Endothelial cell of umbilical vein (primary cell): ENCODE measurements at regions not wholly inside any gene's neighbourhood (a gene's known extent, or its start where the extent isn't known, plus 50 kb on each side); places are given as distances from the start of the nearest gene placed in this dataset.

Experiments
- BruUV-seq: library from RNA; stranded (reverse); fragments of 400-500 nt; replicated peaks from 2 replicates; lab custom pipeline; 2021; lab: Mats Ljungman, UMichigan
- CTCF ChIA-PET: fragments of 300-600, 350-600 bp; sonication (Branson Sonifier 250); formaldehyde crosslinking; loops from one replicate; lab custom pipeline; 2021; ENCODE audit warnings: antibody characterized with exemption, inconsistent platforms; lab: Charles Lee
- POLR2A ChIA-PET: fragments of 300-600, 350-600 bp; sonication (Branson Sonifier 250); formaldehyde crosslinking; loops from one replicate; lab custom pipeline; 2021; ENCODE audit warnings: antibody characterized with exemption, inconsistent platforms; lab: Charles Lee
- DNase-seq: peaks from one replicate; pipeline ENCODE4 v3.0.0-alpha.2; 2011; ENCODE audit warnings: low read depth, low spot score
- FAIRE-seq: peaks from 2 replicates; lab custom pipeline; 2011; peaks lifted over from hg19 to GRCh38; lab: Jason Lieb, UNC
- H2AFZ ChIP-seq: 2 replicates; pipeline ENCODE4 v1.6.0; 2012; ENCODE audit warnings: low read depth, low read length, control low read depth, inconsistent platforms
- H3K27ac ChIP-seq: 2 replicates; pipeline ENCODE4 v1.5.1; 2011; ENCODE audit warnings: low read depth, mild to moderate bottlenecking, control low read depth, low read length, moderate library complexity; ENCODE audit not compliant: insufficient read depth
- H3K27me3 ChIP-seq, 2 experiments: 2 replicates each; pipeline versions ENCODE4 v1.6.0 to v1.6.1; 2011; ENCODE audit warnings: low read length in 2 of 2, mixed read lengths in 1 of 2; ENCODE audit not compliant: control insufficient read depth in 2 of 2, insufficient read depth in 2 of 2
- H3K36me3 ChIP-seq, 2 experiments: 2 replicates in 1 of 2; 3 replicates in 1 of 2; pipeline ENCODE4 v1.5.1; 2011; ENCODE audit warnings: low read length in 2 of 2, mild to moderate bottlenecking in 1 of 2, moderate library complexity in 1 of 2; ENCODE audit not compliant: control insufficient read depth in 2 of 2, insufficient read depth in 2 of 2; ENCODE audit errors: extremely low read depth in 1 of 2
- H3K4me1 ChIP-seq: 3 replicates; pipeline ENCODE4 v1.5.1; 2011; ENCODE audit warnings: mild to moderate bottlenecking, low read length; ENCODE audit not compliant: control insufficient read depth, insufficient read depth; ENCODE audit errors: extremely low read depth
- H3K4me2 ChIP-seq: 2 replicates; pipeline ENCODE4 v1.6.1; 2011; ENCODE audit warnings: low read length, control low read depth, mixed read lengths; ENCODE audit not compliant: insufficient read depth
- H3K4me3 ChIP-seq, 3 experiments: fragments of 200-600 bp in 1 of 3; sonication (generic), shearing (Covaris generic) in 1 of 3; replicated peaks in 1 of 3; 2 replicates each; pipeline ENCODE4 v1.5.1; 2011 to 2016; ENCODE audit warnings: control low read depth in 3 of 3, low read length in 3 of 3, mild to moderate bottlenecking in 2 of 3, inconsistent platforms in 1 of 3, low read depth in 1 of 3, moderate library complexity in 1 of 3; ENCODE audit not compliant: insufficient read depth in 1 of 3
- H3K79me2 ChIP-seq: 2 replicates; pipeline ENCODE4 v1.6.0; 2012; ENCODE audit warnings: low read length, inconsistent platforms; ENCODE audit not compliant: control insufficient read depth, insufficient read depth
- H3K9ac ChIP-seq: replicated peaks from 2 replicates; pipeline ENCODE3; 2011; ENCODE audit warnings: low read length, control low read depth; ENCODE audit not compliant: insufficient read depth; ENCODE audit errors: extremely low read depth
- H3K9me1 ChIP-seq: replicated peaks from 3 replicates; pipeline ENCODE4 v1.6.0; 2011; ENCODE audit warnings: mild to moderate bottlenecking, low read length; ENCODE audit not compliant: control insufficient read depth, insufficient read depth; ENCODE audit errors: extremely low read depth
- H3K9me3 ChIP-seq: replicated peaks from 2 replicates; pipeline ENCODE4 v1.5.1; 2012; ENCODE audit warnings: low read length, inconsistent platforms; ENCODE audit not compliant: control insufficient read depth, insufficient read depth
- H4K20me1 ChIP-seq: replicated peaks from 2 replicates; pipeline ENCODE3; 2011; ENCODE audit warnings: mild to moderate bottlenecking, low read length; ENCODE audit not compliant: control insufficient read depth, insufficient read depth; ENCODE audit errors: extremely low read depth
- CTCF ChIP-seq, 2 donors: IDR thresholded peaks; 1 replicate in 1 of 2; 2 replicates in 1 of 2; pipeline ENCODE4 v1.5.1; 2011; ENCODE audit warnings: low read length in 2 of 2, mild to moderate bottlenecking in 2 of 2, moderate library complexity in 2 of 2, control low read depth in 1 of 2, inconsistent platforms in 1 of 2, low read depth in 1 of 2; ENCODE audit not compliant: insufficient read depth in 1 of 2; ENCODE audit errors: extremely low read depth in 1 of 2
- EZH2 ChIP-seq: IDR thresholded peaks from 2 replicates; pipeline ENCODE4 v1.6.1; 2012; ENCODE audit warnings: borderline replicate concordance, low read depth, mild to moderate bottlenecking, moderate library complexity, low read length, inconsistent platforms; ENCODE audit not compliant: severe bottlenecking
- FOS ChIP-seq: IDR thresholded peaks from 2 replicates; pipeline ENCODE4 v1.6.1; 2011; ENCODE audit warnings: mild to moderate bottlenecking, low read length, moderate library complexity, borderline replicate concordance; ENCODE audit not compliant: insufficient read depth
- GATA2 ChIP-seq: IDR thresholded peaks from 2 replicates; pipeline ENCODE4 v1.7.0; 2011; ENCODE audit warnings: low read depth, mild to moderate bottlenecking, moderate library complexity, mixed read lengths, low read length; ENCODE audit not compliant: insufficient read length, insufficient read depth
- JUN ChIP-seq: IDR thresholded peaks from 2 replicates; pipeline ENCODE4 v1.6.1; 2011; ENCODE audit warnings: borderline replicate concordance, low read depth; ENCODE audit not compliant: insufficient read length, insufficient read depth
- MAX ChIP-seq: IDR thresholded peaks from 2 replicates; pipeline ENCODE4 v1.6.1; 2011; ENCODE audit not compliant: insufficient read depth, insufficient read length
- MYC ChIP-seq: IDR thresholded peaks from one replicate; pipeline ENCODE4 v1.6.1; 2011; ENCODE audit warnings: mild to moderate bottlenecking, low read depth, low read length
- POLR2A ChIP-seq: IDR thresholded peaks from 2 replicates; pipeline ENCODE4 v1.6.1; 2012; ENCODE audit warnings: low read depth, mild to moderate bottlenecking, control low read depth, low read length
- POLR2AphosphoS5 ChIP-seq: IDR thresholded peaks from 2 replicates; pipeline ENCODE4 v1.6.1; 2012; ENCODE audit warnings: low read depth, mild to moderate bottlenecking, control low read depth, low read length, moderate library complexity; ENCODE audit not compliant: insufficient read depth
- dilution Hi-C: fragments of 300-500 bp; cut with MboI; formaldehyde crosslinking; loops from one replicate; pipeline ENCODE4 v1.15.0; 2019; ENCODE audit warnings: low sequenced_read_pairs; ENCODE audit not compliant: extremely low pct_ligation_motif_present
- intact Hi-C: fragments of 100-400 bp; cut with micrococcal nuclease; formaldehyde crosslinking; loops from one replicate; pipeline ENCODE4 v1.10.0; 2022

GRCh38 chr5:87539839-87540238 is 127.1 kb upstream of the CCNH start:
- POLR2A ChIA-PET, result no interaction called here
- DNase-seq (no peak), FAIRE-seq (no peak)
- H2AFZ ChIP-seq, result no peak overlapping the region
- H3K9me3 ChIP-seq, result no peaks in the 10 kb centered on the region
- intact Hi-C loops, result no loop called here
- dilution Hi-C loops, result no loop called here
- no peaks in the 10 kb centered on the region for H3K4me1 ChIP-seq
- H4K20me1 ChIP-seq, result no peaks in the 10 kb centered on the region
- no peak overlapping the region for H3K4me3 ChIP-seq
- H3K4me2 ChIP-seq, result no peak overlapping the region
- TF ChIP-seq MYC (no peak), CTCF (IDR thresholded peaks at IDR 0.05; ENCODE audit: extremely low read depth in 1 of 2, insufficient read depth in 1 of 2, low read depth in 1 of 2, low read length in 2 of 2) (no peak), EZH2 (no peak), FOS (no peak), POLR2A (no peak), GATA2 (no peak), JUN (no peak), POLR2AphosphoS5 (no peak), MAX (no peak)
- no peaks in the 10 kb centered on the region for H3K36me3 ChIP-seq
- CTCF ChIA-PET, result no interaction called here
- H3K79me2 ChIP-seq, result no peaks in the 10 kb centered on the region
- H3K27ac ChIP-seq, result no peak overlapping the region
- no peak overlapping the region for H3K9ac ChIP-seq
- no TSS peak for BruUV-seq
- no peaks in the 10 kb centered on the region for H3K9me1 ChIP-seq
- no peaks in the 10 kb centered on the region for H3K27me3 ChIP-seq
